Kidney epithelial cell (primary cell): ENCODE measurements at regions not wholly inside any gene's neighbourhood (a gene's known extent, or its start where the extent isn't known, plus 50 kb on each side); places are given as distances from the start of the nearest gene placed in this dataset.

Experiments used
- DNase-seq: peaks from one replicate; pipeline ENCODE4 v3.0.0-alpha.2; 2010; ENCODE audit warnings: low read depth
- H3K27me3 ChIP-seq: 2 replicates; pipeline ENCODE4 v1.6.0; 2011; ENCODE audit warnings: low read length; ENCODE audit not compliant: control insufficient read depth, insufficient read depth
- H3K36me3 ChIP-seq: 2 replicates; pipeline ENCODE4 v1.5.1; 2011; ENCODE audit warnings: low read length; ENCODE audit not compliant: control insufficient read depth, insufficient read depth
- H3K4me3 ChIP-seq: 2 replicates; pipeline ENCODE4 v1.5.1; 2011; ENCODE audit warnings: low read depth, mild to moderate bottlenecking, control low read depth, low read length
- CTCF ChIP-seq: IDR thresholded peaks from 2 replicates; pipeline ENCODE4 v1.5.1; 2011; ENCODE audit warnings: mild to moderate bottlenecking, moderate library complexity, low read length, control low read depth, inconsistent platforms; ENCODE audit not compliant: insufficient read depth, poor library complexity, severe bottlenecking

GRCh38 chr2:128455721-128456050 lies 137.0 kb upstream of the HS6ST1 start:
- H3K4me3 ChIP-seq = no peak overlapping the region
- no peaks in the 10 kb centered on the region for H3K27me3 ChIP-seq
- no peak for DNase-seq
- no peaks in the 10 kb centered on the region for H3K36me3 ChIP-seq
- no peak for TF ChIP-seq CTCF

GRCh38 chr2:128456281-128456680 lies 137.6 kb upstream of the HS6ST1 start:
- no peak for TF ChIP-seq CTCF
- no peak for DNase-seq
- H3K36me3 ChIP-seq = no peaks in the 10 kb centered on the region
- no peak overlapping the region for H3K4me3 ChIP-seq
- H3K27me3 ChIP-seq = no peaks in the 10 kb centered on the region

- no peaks in the 10 kb centered on the region for H3K27me3 ChIP-seq
- H3K36me3 ChIP-seq = no peaks in the 10 kb centered on the region
- no peak overlapping the region for H3K4me3 ChIP-seq
- TF ChIP-seq CTCF = no peak
- DNase-seq = no peak
Observed at GRCh38 chr2:128457006-128457604, 138.4 kb upstream of the HS6ST1 start.

GRCh38 chr2:128457716-128458115 lies 139.0 kb upstream of the HS6ST1 start:
- no peak for DNase-seq
- H3K4me3 ChIP-seq = no peak overlapping the region
- no peak for TF ChIP-seq CTCF
- H3K27me3 ChIP-seq = no peaks in the 10 kb centered on the region
- no peaks in the 10 kb centered on the region for H3K36me3 ChIP-seq

GRCh38 chr2:128458505-128458904 lies 139.8 kb upstream of the HS6ST1 start:
- no peaks in the 10 kb centered on the region for H3K27me3 ChIP-seq
- no peak overlapping the region for H3K4me3 ChIP-seq
- no peak for TF ChIP-seq CTCF
- H3K36me3 ChIP-seq = no peaks in the 10 kb centered on the region
- no peak for DNase-seq

- Histone ChIP-seq H3K4me3 (no peak overlapping the region), H3K27me3 (no peaks in the 10 kb centered on the region), H3K36me3 (no peaks in the 10 kb centered on the region)
- DNase-seq = no peak
- no peak for TF ChIP-seq CTCF
Observed at GRCh38 chr2:128464456-128464855, 145.8 kb upstream of the HS6ST1 start.
